Prostate gland (tissue), 2 donors: ENCODE measurements at regions not wholly inside any gene's neighbourhood (a gene's known extent, or its start where the extent isn't known, plus 50 kb on each side); places are given as distances from the start of the nearest gene placed in this dataset.

Experiments
- POLR2AphosphoS5 ChIP-seq: sonication (generic); formaldehyde crosslinking; IDR thresholded peaks from one replicate; pipeline ENCODE4 v1.6.1; 2017; ENCODE audit warnings: antibody characterized with exemption
- TF ChIP-seq, protein P1 (sequence below), 4 experiments: fragments of 200-600 bp in 2 of 4; fragments of 450-650 bp in 2 of 4; sonication (generic) in 2 of 4; IDR thresholded peaks; 1 replicate in 3 of 4; 2 replicates in 1 of 4; pipeline ENCODE4 v1.5.1; 2016 to 2019; ENCODE audit warnings: antibody characterized with exemption in 4 of 4, mild to moderate bottlenecking in 2 of 4, moderate library complexity in 2 of 4

DNA sequence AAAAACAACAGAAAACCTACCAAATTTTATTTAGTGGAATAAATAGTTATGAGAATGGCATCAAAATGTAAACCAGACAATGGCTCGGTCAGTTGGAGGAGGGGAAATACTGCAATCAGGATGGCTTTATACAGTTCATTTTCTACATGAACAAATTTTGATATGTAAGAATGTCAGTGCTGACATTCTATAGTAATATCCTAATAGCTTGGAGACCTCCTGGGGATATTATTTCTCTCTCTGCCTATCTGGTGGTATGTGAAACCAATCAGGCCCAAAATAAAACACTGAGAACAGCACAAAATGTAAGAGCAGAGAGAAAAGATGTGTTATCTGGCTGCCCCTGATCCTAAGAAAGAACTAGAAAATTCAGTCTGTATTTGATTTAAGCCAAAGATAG is 327.7 kb downstream of the UBE3D start:
- TF ChIP-seq, protein P1, sequence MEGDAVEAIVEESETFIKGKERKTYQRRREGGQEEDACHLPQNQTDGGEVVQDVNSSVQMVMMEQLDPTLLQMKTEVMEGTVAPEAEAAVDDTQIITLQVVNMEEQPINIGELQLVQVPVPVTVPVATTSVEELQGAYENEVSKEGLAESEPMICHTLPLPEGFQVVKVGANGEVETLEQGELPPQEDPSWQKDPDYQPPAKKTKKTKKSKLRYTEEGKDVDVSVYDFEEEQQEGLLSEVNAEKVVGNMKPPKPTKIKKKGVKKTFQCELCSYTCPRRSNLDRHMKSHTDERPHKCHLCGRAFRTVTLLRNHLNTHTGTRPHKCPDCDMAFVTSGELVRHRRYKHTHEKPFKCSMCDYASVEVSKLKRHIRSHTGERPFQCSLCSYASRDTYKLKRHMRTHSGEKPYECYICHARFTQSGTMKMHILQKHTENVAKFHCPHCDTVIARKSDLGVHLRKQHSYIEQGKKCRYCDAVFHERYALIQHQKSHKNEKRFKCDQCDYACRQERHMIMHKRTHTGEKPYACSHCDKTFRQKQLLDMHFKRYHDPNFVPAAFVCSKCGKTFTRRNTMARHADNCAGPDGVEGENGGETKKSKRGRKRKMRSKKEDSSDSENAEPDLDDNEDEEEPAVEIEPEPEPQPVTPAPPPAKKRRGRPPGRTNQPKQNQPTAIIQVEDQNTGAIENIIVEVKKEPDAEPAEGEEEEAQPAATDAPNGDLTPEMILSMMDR (IDR thresholded peaks at IDR 0.05) = no peak
- no peak for TF ChIP-seq POLR2AphosphoS5
